ENCODE measurements at regions not wholly inside any gene's neighbourhood (a gene's known extent, or its start where the extent isn't known, plus 50 kb on each side); places are given as distances from the start of the nearest gene placed in this dataset.

- no peak for TF ChIP-seq CTCF (IDR thresholded peaks at IDR 0.05)
- TF ChIP-seq POLR2AphosphoS5 (IDR thresholded peaks at IDR 0.05): no peak
- no peak for TF ChIP-seq POLR2A (IDR thresholded peaks at IDR 0.05; ENCODE audit: low read depth)
- no peak for TF ChIP-seq EP300 (IDR thresholded peaks at IDR 0.05)
Observed at GRCh38 chr17:77473615-77474226, 333.0 kb downstream of the SEC14L1 start.
